ENCODE measurements at regions not wholly inside any gene's neighbourhood (a gene's known extent, or its start where the extent isn't known, plus 50 kb on each side); places are given as distances from the start of the nearest gene placed in this dataset.
A peak's percentile ranks its signal among the peaks of the same experiment; 100 is the strongest.
"Not testable (repeated sequence)": the region's sequence is repeated elsewhere in the genome, so short reads cannot be mapped to it uniquely, and the experiment has no call there.

DNA sequence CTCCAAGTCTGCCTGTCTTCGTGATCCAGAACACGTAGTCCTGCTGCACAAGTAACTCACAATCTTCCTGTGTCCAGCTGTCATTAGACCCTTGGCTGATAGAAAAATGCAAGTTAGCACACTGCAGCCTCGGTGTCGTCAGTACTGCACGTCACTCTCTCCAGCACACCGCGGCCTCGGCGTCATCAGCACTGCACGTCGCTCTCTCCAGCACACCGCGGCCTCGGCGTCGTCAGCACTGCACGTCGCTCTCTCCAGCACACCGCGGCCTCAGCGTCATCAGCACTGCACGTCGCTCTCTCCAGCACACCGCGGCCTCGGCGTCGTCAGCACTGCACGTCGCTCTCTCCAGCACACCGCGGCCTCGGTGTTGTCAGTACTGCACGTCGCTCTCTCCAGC, 160.0 kb downstream of the FOXL1 start:
- not testable (repeated sequence) for DNase-seq (ENCODE audit: extremely low read depth in 1 of 2, low read depth in 1 of 2)

DNA sequence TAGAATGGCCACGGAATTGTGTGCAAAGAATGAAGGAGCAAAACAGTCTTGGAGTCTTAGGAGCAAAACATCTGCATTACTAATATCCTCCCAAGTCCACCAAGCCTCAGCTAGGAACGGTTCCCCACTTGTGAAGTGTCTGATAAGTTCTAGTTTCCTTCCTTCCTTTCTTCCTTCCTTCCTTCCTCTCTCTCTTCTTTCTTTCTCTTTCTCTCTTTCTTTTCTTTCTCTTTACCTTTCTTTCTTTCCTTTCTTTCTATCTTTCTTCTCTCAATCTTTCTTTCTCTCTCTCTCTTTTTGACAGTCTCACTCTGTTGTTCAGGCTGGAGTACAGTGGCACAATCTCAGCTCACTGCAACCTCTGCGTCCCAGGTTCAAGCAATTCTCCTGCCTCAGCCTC, 160.8 kb downstream of the FOXL1 start:
- no peak for DNase-seq (ENCODE audit: extremely low read depth in 1 of 2, low read depth in 1 of 2)

DNA sequence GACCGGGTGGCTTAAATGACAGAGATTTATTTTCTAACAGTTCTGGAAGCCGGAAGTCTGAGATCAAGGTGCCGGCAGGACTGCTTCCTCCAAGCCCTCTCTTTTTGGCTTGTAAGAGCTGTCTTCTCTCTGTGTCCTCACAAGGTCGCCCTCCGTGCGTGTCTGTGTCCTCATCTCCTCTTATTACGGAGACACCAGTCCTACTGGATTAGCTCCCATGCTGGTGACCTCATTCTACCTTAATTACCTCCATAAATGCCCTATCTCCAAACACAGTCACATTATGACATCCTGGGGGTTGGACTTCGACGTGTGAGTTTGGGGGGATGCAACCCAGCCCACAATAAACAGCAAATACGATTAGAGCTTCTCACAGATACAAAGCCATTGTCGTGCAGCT, 161.5 kb downstream of the FOXL1 start:
- no peak for DNase-seq (ENCODE audit: extremely low read depth in 1 of 2, low read depth in 1 of 2)

DNA sequence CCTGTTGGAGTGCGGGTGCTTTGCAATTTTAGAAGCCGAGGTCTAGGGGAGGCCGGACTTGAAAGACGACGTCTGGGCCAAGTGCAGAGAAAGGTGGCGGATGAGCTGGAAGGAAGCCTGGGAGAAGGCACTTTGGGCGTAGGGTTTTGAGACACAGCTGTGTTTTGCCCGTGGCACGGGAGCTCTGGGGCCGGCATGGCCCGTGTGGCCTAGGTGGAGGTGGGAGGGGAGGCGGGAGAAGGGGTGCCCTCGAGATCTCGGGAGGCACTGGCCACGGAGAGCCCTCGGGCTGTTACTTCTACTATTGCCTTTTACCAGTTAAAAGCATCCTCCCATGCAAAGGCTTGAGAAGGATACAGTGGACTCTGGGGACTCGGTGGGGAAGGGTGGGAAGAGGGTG, 161.9 kb downstream of the FOXL1 start:
- DNase-seq (ENCODE audit: extremely low read depth in 1 of 2, low read depth in 1 of 2) = no peak

DNA sequence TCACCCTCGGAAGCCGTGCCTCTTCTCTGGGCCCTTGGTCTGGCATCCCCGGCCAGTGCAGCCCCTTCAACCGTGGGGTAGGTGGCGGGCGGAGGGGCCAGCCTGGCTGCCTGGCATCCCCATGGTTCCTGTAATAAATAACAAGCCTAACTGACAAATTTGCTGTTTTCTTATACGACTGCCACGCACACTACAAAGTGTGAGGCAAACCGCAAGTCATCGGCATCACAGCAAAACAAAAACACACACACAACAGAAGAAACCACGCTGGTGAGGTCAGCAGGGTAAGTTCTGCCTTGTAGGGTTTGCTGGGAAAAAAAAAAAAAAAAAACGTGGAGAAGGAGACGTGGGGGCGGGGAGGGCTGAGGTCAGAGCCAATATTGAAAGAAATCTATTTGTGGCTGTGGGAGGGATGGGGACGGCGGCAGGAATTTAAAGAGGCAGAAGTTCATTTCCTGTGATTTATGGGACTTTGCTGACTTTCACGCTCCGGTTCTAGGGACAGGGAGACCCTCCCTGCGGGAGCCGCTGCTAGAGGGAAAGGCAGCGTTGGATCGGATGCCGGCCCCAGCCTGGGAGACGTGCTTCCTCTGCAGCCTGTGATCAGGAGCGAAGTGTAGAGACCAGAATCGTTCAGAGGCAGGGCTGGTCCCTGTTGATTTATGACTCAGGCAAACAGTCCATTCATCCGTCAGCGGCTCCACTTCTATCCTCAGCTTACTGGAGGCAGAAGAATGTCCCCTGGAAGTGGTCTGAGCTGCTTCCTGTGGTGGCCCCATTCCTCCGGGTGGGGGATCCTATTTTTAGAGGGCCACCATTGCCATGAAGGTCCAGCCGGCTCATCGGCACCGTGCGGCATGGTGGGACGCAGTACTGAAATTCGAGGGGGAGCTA, 162.8 kb downstream of the FOXL1 start:
- no peak for DNase-seq (ENCODE audit: extremely low read depth in 1 of 2, low read depth in 1 of 2)

DNA sequence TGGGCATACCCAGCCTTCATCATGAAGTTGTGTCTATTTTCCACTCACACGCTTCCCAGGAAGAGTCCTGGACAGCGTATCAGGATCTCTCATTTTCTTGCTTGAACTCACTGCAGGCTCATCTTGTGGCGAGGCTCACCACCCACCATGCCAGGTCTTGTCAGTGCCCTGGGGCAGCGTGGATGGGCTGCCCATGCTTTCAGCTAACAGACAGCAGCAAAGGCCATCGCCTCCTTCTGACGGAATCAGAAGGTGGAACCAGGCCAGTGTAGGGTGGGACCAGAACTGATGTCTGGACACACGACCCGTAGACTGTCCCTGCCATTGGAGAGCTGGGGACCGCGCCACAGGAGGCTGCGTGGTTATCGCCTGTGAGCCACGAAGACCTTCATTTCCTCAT, 169.4 kb downstream of the FOXL1 start:
- DNase-seq (ENCODE audit: extremely low read depth in 1 of 2, low read depth in 1 of 2) = no peak

DNA sequence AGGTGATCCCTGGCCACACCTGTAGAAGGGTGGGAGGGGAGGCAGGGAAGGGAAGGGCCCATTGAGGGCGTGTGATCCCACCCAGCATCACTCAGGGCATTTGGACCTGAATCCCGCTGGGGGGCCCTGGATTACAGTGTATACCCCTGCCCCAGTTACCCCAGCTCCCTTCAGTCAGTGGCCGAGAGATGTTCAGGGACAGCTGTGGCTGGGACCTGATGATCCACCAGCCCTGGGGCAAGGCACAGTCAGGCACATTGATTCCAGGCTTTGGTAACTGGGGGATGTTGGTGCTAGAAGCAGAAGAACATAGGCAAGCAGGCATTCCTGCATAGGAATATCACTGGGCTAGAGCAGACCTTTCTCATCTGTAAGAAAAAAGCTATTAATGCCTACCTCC, 170.3 kb downstream of the FOXL1 start:
- no peak for DNase-seq (ENCODE audit: extremely low read depth in 1 of 2, low read depth in 1 of 2)

DNA sequence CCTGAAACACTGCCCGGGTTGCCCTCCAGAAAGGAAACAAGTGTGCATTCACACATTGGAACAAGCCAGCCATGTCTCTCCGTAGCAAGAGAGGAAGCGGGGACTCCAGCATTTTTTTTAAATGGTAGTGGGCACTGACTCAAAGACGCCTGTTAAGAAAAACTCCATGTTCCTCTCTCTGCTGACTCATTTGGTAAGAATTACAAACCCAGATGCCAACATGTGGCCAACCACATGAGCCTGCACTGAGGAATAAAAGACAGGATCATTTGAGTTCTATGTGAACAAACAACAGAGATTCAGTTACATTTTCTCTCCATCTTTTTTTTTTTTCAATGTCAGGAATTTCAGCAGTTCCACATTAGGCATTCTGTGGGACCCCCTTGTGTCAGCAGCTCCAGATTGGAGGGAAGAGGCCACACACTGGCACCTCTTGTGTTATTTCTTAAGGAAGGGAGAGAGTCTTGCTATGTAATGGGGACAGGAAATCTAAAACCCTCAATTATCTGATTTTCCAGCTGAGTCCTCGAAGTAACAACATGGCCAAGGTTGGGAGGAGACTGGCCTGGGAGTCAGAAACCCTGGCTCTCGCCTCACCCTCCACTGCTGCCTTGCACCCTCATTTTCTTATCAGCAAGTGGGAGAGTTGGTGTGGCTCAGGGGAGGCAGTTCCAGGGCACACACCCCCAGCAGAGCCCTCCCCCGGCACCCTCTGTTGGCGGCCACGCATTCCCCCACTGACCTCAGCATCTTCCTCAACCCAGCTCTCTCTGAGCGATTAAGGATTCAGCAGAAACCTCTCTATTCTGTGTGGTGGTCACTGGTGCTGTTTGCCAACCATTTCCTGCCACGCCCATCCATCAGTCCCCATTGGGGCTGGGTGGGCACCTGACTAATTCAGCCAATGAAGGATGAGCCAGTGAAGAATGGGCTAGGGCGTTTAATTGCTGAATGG, 173.0 kb downstream of the FOXL1 start:
- no peak for DNase-seq (ENCODE audit: extremely low read depth in 1 of 2, low read depth in 1 of 2)

DNA sequence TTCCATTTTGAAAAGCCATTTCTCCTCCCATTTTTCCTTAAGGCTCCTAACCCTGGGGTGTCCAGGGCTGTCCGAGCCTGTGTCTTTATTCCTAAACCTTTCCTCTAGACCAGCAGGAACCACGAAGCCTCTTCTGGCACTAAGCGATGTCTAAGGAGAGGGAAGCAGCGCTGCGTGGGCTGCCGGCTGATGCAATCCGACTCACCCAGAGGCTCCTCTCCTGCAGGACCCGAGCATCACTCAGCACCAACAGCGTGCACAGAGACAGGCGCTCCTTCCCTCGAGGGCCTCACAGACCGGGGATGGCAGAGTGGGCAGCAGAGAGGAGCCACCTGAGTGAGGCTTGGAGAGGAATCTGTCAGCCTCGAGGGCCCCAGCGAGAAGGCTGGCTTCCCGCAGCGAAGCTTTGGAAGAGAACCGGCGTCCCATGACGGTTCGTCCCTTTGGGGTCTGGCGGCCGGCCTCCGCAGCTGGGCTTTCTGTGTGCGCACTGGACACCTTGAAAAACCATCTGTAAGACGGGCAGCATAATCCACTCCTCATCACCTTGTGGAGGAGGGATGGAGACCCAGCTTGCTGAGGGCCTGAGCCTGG, 174.3 kb downstream of the FOXL1 start:
- no peak for DNase-seq (ENCODE audit: extremely low read depth in 1 of 2, low read depth in 1 of 2)

DNA sequence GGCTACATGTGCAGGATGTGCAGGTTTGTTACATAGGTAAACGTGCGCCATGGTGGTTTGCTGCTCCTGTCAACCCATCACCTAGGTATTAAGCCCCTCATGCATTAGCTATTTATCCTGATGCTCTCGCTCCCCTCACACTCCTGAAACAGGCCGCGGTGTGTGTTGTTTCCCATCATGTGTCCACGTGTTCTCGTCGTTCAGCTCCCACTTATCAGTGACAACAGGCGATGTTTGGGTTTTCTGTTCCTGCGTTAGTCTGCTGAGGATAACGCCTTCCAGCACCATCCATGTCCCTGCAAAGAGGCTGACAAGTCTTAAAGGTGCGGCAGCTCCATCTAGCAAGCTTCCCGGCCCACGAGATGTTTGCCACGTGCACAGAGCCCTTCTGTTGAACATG, 175.1 kb downstream of the FOXL1 start:
- DNase-seq (ENCODE audit: extremely low read depth in 1 of 2, low read depth in 1 of 2) = no peak

DNA sequence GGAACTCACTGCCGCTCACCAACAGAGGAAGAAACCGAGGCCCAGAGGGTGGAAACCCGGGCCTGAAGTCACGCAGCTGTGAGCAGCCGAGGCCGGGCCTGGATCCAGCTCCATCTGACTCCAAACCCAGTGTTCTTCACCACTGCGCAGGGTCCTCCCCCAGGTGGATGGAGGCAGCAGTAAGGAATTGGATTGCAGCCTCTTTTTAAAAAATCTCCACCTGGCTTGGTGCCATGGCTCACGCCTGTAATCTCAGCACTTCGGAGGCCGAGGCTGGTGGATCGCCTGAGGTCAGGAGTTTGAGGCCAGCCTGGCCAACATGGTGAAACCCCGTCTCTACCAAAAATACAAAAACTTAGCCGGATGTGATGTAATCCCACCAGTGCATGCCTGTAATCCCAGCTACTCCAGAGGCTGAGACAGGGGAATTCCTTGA, 177.2 kb downstream of the FOXL1 start:
- DNase-seq (ENCODE audit: extremely low read depth in 1 of 2, low read depth in 1 of 2) = no peak

DNA sequence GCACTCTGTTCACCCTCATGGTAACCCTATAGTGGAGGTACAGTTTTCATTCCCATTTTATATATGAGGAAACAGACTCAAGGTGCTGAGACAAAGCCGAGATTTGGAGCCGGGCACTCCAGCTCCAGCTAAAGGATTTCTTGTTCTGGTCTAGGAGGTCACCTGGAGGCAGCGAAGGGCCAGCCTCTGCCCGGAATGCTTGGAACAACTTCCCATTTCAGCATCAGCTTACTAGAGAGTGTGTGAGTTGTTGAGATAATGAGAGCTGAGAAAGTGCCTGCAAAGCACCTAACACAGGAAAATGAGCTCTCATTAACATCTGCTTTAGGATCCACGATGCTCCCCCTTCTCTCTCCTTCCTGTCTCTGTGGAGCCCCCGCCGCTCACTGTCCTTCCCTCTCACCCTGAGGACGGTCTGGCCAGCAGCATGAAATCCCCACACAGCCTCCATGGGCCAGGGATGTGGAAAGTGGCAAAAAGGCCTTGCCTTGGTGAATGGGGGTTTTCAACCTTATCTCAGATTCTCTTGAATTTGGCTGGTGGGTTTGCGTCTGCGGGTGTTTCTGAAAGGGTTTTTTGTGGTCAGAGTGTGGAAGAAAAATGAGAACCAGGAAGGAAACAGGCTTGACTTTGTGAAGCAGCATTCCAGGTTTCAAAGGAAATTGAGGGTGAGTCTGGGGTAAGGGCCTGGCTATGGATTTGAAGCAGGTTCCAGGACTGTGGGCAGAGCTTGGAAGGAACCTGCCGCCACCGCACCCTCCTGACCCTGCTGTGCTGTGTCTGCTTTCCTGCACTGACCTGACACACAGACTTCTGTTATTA, 178.7 kb downstream of the FOXL1 start:
- no peak for DNase-seq (ENCODE audit: extremely low read depth in 1 of 2, low read depth in 1 of 2)

DNA sequence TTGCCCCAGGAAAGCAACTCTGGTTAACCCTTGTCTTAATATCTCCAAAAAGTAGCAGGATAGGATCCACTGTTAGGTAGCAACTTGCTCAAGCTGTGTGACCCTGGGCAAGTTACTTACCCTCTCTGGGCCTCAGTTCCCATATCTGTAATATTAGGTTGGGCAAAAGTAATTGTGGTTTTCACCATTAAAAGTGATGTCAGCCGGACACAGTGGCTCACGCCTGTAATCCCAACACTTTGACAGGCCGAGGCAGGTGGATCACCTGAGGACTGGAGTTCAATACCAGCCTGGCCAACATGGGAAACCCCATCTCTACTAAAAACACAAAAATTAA, 179.3 kb downstream of the FOXL1 start:
- DNase-seq (ENCODE audit: extremely low read depth in 1 of 2, low read depth in 1 of 2) = no peak

DNA sequence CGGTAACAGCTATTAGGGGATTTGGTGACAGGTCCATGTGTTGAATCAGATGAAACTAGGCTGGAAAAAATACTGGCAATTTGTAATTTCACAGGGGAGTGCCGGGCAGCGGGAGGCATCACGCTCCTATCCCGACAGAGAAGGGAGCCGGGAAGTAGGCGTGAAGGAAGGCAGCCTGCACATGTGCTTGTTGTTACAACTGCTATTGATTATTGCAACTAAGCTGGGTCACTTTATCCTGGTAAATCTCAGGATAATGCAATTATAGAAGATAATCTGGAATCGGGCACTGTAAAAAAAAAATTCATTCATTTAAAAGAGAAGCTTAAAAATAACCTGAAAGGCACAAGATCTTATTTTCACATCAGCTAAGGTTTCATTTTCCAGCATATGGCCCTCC, 180.6 kb downstream of the FOXL1 start:
- DNase-seq (ENCODE audit: extremely low read depth in 1 of 2, low read depth in 1 of 2) = no peak

DNA sequence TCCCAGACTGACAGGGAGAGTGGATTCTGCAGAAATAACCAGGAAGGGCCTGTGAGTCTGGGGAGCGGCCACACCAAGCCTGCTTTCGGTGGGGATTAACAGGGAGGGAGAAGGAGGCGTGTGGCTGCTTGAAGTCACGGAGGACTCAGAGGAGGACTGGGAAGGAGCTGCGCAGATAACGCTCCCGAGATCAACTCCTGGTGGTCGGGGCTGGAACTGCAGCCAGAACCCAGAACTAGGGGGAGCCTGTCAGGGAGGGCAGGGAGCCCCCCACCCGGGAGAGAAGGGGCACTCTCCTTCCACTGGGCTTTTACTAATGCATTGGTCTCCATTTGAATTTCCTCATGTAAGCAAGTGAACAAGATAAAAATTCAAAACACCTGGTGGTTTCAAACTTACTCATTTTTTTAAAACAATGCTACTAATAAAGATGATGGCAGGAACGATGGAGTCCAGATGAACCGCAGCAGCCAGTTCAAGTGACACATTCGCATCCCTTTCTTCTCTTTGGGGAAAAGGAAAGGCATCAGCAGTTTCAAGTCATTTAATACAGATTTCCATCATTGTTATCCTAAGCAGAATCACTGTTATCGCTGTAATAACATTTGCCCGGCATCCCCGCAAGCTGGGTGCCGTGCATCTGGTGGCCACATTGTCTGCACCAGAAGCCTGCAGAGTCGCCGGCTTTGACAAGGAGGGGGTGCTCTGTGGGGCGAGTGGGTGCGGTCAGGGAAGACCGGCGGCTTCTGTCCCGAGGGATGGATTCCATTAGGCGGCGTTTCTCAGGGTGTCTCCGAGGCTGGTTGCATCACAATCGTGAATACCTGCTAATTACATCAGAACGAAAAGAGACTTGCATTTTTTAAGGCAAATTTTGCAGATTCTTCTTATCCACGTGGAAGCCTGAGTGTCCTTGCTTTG, 183.0 kb downstream of the FOXL1 start:
- DNase-seq (ENCODE audit: extremely low read depth in 1 of 2, low read depth in 1 of 2) = peak in 1 of 2 donors; percentile 31

DNA sequence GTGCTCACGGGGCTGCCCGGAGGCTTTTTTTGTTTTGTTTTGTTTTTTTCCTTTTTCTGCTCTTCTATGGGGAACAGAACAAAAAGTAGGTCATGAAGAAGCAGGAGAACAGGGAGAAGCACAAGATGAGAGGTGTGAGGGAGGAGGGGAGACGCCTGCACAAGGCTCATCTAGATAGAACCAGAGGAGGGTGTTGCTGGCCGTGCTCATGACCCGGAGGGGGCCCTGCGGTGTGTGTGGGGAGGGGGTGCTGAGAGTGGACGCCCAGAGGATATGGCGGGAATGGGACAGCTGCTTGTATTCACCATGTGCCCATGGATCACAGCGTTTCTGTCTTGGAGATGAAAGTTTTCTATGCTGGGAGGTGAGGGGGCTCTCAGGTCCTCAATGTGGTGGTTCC, 183.7 kb downstream of the FOXL1 start:
- no peak for DNase-seq (ENCODE audit: extremely low read depth in 1 of 2, low read depth in 1 of 2)

DNA sequence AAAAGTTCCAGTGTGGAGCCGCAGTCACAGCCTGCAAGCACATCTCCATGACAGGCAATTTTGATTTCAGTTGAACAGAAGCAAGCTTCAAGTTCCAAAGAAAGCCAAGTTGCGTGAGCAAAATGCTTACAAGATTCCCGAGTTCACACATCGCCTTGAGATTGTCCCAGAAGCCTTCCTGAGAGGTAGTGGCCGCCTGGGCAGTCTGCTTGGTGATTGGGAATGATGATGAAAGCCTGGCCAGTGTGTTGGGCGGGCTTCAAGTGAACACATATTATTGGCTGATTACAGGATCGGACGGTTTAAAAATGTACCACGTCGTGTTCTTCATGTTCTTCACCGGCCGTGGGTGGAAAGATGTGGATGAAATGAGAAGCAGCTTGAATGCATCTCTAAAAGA, 185.5 kb downstream of the FOXL1 start:
- DNase-seq (ENCODE audit: extremely low read depth in 1 of 2, low read depth in 1 of 2) = no peak

DNA sequence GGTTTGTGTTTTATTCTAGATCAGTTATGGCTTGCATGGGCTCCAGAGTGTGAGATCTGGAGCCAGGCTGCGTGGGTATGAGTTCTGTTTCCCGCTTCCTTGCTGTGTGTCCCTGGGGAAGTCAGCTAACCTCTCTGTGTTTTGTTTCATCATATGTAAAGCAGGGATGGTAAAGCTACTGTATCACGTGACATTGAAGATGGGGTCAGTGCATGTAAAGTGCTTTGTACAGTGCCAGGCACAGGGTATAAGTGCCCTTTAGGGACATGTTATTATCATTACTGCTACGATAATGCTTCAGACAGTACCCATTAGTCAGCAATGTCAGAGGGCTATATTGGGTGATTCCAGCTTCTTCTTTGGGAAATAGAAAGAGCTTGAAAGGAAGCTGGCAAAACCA, 186.2 kb downstream of the FOXL1 start:
- no peak for DNase-seq (ENCODE audit: extremely low read depth in 1 of 2, low read depth in 1 of 2)

DNA sequence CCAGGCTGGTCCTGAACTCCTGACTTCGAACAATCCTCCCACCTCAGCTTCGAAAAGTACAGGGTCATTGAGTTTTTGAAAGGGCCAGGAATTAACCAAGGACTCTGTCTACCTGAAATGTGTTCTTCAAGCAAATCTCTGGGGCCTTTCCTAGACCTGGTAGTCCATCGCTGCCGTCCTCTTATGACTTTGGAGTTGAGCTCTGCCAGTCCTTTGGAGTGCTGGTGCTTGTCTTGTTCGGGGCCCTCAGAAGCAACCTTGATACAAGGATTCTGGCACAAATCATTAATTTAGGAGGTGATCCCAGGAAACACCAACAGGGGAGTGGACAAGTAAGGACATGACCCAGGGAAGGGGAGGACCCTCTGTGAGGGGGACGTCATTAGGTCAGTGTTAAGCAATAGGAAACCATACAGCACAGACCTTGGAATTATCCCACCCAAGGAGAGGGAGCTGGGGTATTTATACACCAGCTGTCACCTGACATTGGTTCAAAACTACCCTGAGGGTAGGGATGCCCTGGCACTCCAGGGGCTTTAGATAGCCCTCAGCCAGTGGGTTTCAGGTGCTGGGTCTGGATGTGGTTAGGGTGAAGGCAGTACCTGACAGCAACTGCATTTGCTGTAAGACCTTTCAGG, 187.2 kb downstream of the FOXL1 start:
- DNase-seq (ENCODE audit: extremely low read depth in 1 of 2, low read depth in 1 of 2) = no peak

All from stimulated activated CD8-positive, alpha-beta memory T cell treated with anti-CD3 and anti-CD28 coated beads, Interleukin-7, amount 100 ng/mL, for 48 hours (primary cell).